NCI-H1436 treated with DMSO at 0.1 percent for 48 hours (cell line): ENCODE measurements at regions not wholly inside any gene's neighbourhood (a gene's known extent, or its start where the extent isn't known, plus 50 kb on each side); places are given as distances from the start of the nearest gene placed in this dataset.

Source experiments
- DNase-seq: peaks from one replicate; lab custom pipeline; 2025; lab: John Stamatoyannopoulos, UW

DNA sequence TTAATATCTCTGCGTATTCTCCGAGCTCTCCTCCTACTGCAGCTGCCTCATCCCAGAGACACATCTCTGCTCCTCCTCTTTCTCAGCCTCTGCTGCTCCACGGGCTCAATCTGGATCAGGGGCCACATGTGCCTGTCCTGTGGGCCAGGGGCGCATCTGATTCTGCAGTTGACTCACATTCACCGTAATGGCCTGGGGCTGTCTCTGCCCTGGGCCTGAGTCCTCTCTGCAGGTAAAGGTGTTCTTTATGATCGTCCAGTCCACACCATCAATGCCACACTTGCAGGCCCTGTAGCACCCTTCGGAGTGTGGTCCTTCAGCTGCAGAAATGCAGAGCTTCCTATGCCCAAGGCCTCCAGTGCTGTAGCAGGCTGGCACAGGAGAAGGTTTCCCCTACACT is 154.5 kb downstream of the OAT start:
- DNase-seq, result no peak

DNA sequence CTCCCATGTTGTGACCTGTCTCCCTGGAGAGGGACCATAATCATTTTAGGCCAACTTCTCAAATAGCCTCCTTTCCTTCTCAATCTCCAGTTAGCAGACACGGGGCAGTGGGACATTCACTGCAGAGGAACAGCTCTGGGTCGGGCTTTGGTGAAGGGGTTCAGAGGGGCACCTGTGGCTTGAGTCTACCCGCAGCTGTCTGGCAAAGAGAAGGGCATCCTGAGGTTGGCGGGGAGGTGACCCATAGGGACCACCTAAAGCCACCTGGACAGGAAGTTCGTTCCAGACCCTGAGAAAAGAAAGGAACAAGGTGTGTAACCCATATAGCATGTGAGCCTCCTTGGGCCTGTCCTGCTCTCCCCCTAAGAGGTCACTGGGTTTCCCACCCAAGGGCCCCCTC is 155.0 kb downstream of the OAT start:
- no peak for DNase-seq

DNA sequence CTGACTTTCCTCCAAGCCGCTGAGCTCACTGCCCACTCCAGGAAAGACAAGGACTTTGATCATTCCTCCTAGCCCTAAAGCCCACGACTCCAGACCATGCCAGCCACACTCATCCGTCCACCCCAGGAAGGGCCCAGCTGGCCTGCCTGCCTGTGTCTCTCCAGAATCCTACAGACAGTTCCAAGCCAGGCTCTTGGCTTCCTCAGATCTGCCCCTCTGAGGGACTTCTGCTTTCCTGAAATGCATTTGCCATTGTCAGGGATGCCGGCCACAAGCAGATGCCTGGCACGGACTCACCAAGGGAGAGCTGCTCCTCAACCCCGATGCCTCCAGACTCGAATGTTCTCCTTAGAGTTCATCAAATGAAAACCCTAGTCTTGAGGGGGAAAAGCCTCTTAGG is 155.8 kb downstream of the OAT start:
- no peak for DNase-seq

DNA sequence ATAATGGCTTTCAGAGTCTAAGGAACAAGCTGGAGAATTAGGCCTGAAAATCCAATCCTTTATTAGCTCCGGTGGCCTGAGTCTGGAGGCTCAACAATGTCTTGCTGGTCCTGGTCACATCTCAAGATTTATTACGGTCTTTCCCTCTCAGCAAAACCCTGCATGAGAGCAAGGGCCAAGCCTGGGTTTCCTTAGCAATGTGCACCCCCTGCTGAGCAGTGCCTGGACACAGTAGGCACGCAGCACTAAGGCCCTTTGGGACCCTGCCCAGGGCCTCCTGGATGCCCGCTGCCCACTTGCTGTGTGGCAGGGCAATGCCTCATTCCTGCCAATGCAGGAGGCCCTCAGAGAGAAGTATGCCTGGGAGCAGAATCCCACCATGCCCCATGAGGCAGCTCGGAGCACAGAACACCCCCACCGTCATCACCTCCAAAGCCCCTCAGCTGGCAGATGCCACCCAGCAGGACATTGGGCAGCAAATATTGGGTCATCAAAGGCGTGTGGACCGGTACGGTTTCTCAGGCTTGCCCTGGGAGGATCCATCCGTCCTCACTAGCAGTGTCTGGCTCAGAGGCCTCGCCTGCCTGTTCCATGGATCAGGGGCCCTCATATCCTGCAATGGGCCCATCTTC is 156.4 kb downstream of the OAT start:
- DNase-seq, result no peak

- DNase-seq, result no peak
These were observed 159.4 kb downstream of the OAT start for GRCh38 chr10:124259139-124259825.

- DNase-seq, result no peak
These were observed 160.9 kb downstream of the OAT start for GRCh38 chr10:124257781-124258180.

DNA sequence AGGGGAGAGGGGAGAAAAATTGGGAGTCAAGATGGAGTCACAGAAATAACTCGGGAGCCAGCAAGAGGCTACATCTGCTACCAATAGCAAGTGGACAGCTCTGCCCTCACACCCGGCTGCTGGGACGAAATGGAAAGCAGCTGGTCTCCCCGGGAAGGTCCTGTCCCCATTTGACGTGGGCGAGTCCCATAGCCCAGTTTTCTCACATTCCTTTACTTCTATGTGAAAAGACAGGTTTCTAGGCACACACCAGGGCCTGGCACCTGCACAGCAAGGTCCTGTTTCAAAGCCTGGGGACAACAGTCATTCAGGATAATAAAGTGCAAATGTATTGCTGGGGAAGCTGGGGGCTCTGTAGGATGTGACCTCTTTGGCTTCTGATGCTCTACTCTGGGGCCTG is 162.6 kb downstream of the OAT start:
- DNase-seq, result no peak

DNA sequence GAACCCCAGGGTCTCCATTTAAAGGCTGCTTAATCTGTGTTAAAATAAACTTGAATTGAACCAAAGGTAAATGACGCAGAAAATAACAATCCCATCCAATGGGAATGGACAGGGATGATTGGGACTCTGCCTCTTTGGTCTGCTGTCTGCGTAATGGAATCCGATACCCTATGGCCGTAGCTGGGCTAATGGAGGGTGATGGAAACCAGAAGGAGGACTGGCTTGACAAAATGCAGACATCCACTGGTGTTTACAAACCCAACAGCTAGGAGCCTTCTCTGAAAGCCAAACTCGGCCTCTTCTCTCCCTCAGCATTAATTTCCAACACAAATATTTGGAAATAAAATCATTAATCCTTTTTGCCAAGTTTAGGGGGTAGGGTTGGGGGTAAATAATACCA is 162.2 kb upstream of the CHST15 start:
- no peak for DNase-seq

DNA sequence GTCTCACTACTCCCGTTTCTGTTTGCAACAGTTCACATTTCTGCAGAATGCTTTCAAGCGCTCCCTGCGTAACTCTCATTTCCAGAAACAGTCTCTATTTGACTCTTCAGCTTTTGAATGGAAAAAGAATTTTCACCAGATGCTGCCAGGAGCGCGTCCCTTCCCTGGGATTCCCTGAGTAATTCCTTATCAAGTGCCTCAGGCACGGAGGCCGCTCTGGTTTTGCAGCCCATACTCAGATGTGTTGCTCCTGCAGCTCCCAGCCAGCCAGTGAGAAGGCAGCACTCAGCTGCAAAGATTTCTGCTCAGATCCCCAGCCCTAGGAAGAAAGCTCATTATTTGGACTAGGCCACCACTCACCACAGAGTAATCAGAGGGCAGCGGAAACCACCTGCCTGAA is 161.1 kb upstream of the CHST15 start:
- no peak for DNase-seq

- DNase-seq, result no peak
These were observed 159.6 kb upstream of the CHST15 start for GRCh38 chr10:124253006-124253405.

GRCh38 chr10:124252097-124252715 is 158.8 kb upstream of the CHST15 start:
- DNase-seq, result no peak

- DNase-seq, result no peak
These were observed 158.1 kb upstream of the CHST15 start for GRCh38 chr10:124251317-124252065.

DNA sequence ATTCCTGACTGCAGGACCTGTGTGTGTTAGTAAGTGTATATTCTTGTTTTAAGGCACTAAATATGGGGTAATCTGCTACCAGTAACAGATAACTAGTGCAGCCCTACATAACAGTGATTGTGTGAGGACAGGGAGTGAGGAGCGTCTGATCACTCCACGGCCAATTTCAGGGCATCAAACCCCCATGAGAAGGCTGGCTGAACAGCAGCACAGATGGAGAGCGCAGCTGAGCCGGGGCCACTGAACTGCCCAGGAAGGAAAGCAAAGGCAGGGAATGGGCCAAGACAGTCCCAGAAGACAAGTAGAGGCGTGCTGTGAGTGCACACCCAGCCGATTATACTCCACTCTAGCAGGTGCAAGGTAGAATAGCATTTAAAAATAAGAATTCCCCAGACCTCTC is 157.1 kb upstream of the CHST15 start:
- DNase-seq, result peak; percentile 88

DNA sequence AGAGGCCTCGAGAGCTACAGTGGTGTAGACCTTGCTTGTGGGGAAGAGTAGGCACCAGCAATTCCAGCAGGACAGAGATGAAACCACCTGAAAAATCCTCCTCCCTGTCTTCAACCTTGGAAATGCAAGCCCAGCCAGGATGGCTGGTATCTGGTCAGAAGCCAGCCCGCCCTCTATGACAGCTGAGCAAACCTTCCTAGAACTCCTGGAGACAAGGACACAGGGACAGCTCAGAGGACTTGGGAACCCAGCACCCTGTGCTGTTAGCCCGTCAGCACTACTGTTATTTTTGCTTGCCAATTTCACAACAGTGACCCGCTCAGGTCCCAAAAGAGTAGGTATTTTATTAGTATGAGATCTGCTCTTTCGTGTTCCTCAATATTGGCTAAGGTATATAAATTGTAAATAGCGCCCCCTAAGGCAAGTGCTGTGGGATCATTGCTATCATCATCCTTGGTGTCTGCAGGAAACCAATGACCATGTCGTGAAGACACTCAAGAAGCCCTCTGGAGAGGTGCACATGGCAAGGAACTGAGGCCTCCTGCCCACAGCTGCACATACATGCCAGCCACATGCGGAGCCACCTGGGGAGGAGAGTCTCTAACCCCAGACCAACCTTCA is 156.5 kb upstream of the CHST15 start:
- peak; percentile 43 for DNase-seq

DNA sequence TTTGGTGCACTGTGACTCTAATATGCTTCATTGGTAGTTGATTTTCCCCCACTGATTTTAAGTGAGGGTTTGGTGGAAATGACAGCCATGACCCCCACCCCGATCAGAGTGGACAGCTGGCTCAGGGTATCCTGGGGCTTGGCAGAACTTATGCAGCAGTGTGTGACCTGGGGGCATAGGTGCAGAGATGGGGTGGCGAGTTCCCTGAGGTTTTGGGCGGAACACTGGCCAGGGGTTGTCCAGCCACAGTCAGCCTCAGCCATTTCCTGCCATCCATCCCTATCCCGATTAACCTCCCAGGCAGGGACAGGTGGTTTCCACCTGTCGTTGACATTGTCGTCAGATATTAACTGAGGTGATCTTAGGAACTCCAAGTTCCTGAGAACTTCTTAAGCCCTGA is 155.8 kb upstream of the CHST15 start:
- DNase-seq, result no peak

DNA sequence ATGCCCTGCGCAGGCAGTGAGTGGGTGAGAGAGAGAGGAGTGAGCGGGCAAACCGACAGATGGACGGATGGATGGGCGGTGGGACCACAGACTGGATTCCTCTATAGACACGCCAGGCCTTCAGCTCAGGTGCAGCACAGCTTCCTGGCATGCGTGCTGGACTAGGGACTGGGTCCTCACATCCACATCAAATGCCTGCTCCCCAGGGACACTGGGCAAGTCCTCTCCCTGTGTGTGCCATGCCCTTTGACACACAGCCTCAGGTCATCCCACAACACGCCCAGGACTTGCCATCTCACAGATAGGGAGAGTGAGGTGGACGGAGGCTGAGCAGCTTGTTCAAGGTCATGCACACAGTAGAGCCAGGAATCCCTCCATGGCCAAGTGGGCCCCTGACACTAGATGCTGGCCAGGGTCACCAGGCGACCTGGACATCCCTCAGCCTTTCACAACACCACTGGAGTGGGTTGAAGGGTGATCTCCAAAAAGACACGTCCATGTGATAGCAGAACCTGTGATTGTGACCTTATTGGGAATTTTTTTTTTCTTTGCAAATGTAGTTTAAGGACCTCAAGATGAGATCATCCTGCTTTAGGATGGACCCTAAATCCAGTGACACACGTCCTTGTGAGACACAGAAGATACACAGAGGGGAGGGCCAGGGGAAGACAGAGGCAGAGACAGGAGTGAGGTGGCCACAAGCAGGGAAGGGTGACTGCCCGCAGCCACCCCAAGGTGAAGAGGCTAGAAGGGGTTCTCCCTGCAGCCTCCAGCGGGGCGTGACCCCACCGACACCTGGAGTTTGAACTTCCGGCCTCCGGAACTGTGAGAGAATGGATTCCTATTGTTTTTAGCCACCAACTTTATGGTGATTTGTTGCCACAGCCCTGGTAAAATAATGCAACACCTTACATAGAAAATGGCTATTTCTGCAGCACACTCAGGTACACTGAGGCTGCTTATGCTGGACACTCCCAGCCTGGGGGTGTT is 155.0 kb upstream of the CHST15 start:
- DNase-seq, result no peak

- no peak for DNase-seq
These were observed 152.5 kb upstream of the CHST15 start for GRCh38 chr10:124245806-124246440.

- DNase-seq, result no peak
These were observed 151.8 kb upstream of the CHST15 start for GRCh38 chr10:124245191-124245590.

DNA sequence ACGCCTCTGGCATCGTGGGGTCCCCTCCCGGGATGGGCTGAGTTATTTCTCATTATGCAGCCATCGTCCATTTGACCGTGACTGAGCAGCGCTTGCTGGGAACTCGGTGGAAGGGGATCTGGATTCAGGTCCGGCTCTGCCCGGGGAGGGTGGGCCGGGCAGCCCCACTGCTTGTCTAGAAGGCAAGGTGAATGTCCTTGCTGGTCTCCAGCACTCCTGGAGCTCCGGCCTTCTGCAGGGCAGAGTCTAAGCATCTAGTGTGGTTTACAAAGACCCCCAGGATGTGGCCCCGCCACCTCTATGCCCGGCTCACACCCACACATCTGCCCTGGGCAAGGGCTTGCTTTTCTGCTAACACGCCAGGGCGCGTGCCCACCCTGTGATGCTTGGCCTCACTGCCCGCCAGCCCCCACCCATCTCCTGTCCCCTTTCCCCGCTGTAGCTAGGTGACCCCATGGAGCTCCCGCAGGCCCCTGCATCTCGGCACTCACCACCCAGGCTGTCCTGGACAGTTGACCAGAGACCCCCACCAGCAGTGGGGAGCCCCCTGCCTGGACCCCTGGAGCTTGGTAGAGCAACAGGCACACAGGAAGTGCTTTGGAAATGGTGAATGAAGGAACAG is 151.0 kb upstream of the CHST15 start:
- no peak for DNase-seq

- DNase-seq, result no peak
These were observed 150.3 kb upstream of the CHST15 start for GRCh38 chr10:124243702-124244121.
